Upper lobe of left lung (tissue), 6 donors: ENCODE measurements at regions not wholly inside any gene's neighbourhood (a gene's known extent, or its start where the extent isn't known, plus 50 kb on each side); places are given as distances from the start of the nearest gene placed in this dataset.

Source experiments
- ATAC-seq, 2 donors: fragments of 200-7000 bp; cut with Tn5 transposase; one replicate each; pipeline ENCODE4 v1.9.1; 2022; ENCODE audit warnings: mild to moderate bottlenecking in 2 of 2, moderate library complexity in 2 of 2; ENCODE audit not compliant: low FRiP score in 2 of 2
- DNase-seq, 2 donors: peaks; one replicate each; pipeline ENCODE4 v3.0.0-alpha.2; 2019 to 2020
- H3K27ac ChIP-seq, 4 donors: fragments of 200-600 bp; sonication (generic); one replicate each; pipeline ENCODE4 v1.5.1; 2016 to 2019
- H3K27me3 ChIP-seq, 4 donors: fragments of 200-600 bp; sonication (generic); one replicate each; pipeline ENCODE4 v1.5.1; 2017 to 2019
- H3K36me3 ChIP-seq, 4 donors: fragments of 200-600 bp; sonication (generic); one replicate each; pipeline ENCODE4 v1.5.1; 2016 to 2019
- H3K4me1 ChIP-seq, 4 donors: fragments of 200-600 bp; sonication (generic); one replicate each; pipeline ENCODE4 v1.5.1; 2018 to 2019
- H3K4me3 ChIP-seq, 4 donors: fragments of 200-600 bp; sonication (generic); one replicate each; pipeline ENCODE4 v1.5.1; 2017 to 2019; ENCODE audit warnings: mild to moderate bottlenecking in 2 of 4, moderate library complexity in 1 of 4
- H3K9me3 ChIP-seq, 4 donors: fragments of 200-600 bp; sonication (generic); one replicate each; pipeline ENCODE4 v1.5.1; 2018 to 2019
- CTCF ChIP-seq, 6 experiments: fragments of 450-650 bp in 4 of 6; fragments of 200-600 bp in 2 of 6; sonication (generic) in 2 of 6; IDR thresholded peaks; one replicate each; pipeline ENCODE4 v1.5.1; 2016 to 2019; ENCODE audit warnings: antibody characterized with exemption in 6 of 6
- EP300 ChIP-seq, 4 donors: sonication (generic); formaldehyde crosslinking; IDR thresholded peaks; one replicate each; pipeline ENCODE4 v1.5.1; 2017; ENCODE audit warnings: antibody characterized with exemption in 4 of 4, control low read depth in 2 of 4
- POLR2A ChIP-seq, 4 donors: fragments of 450-650 bp; IDR thresholded peaks; one replicate each; pipeline ENCODE4 v1.5.1; 2016 to 2017; ENCODE audit warnings: antibody characterized with exemption in 4 of 4, mild to moderate bottlenecking in 2 of 4
- POLR2AphosphoS5 ChIP-seq, 2 donors: sonication (generic); formaldehyde crosslinking; IDR thresholded peaks; one replicate each; pipeline ENCODE4 v1.5.1; 2017; ENCODE audit warnings: antibody characterized with exemption in 2 of 2
- WGBS, 2 donors: methylation state at CpG; one replicate each; pipeline ENCODE4 v1.1.5; 2017 to 2018; 5-methylcytosine and 5-hydroxymethylcytosine counted together
- donor health status: DM: no; HTN: no; CAD: no; lungs with moderate emphysema.
- donor health status: DM: no; HTN: yes; CAD: no; lungs with severe emphysema.

GRCh38 chrX:118167361-118167760 is 50.8 kb upstream of the KLHL13 start:
- Histone ChIP-seq H3K4me1 (no peaks in the 10 kb centered on the region), H3K36me3 (no peaks in the 10 kb centered on the region), H3K9me3 (no peaks in the 10 kb centered on the region), H3K27ac (no peak overlapping the region), H3K4me3 (no peak overlapping the region), H3K27me3 (no peaks in the 10 kb centered on the region)
- no peak for DNase-seq
- TF ChIP-seq POLR2AphosphoS5 (IDR thresholded peaks at IDR 0.05): no peak
- TF ChIP-seq EP300 (IDR thresholded peaks at IDR 0.05): no peak
- TF ChIP-seq POLR2A (IDR thresholded peaks at IDR 0.05): no peak
- TF ChIP-seq CTCF (IDR thresholded peaks at IDR 0.05): no peak
- ATAC-seq: no peak
- 100% methylated on average over 1 of the region's 1 CpG for WGBS, 2 donors

DNA sequence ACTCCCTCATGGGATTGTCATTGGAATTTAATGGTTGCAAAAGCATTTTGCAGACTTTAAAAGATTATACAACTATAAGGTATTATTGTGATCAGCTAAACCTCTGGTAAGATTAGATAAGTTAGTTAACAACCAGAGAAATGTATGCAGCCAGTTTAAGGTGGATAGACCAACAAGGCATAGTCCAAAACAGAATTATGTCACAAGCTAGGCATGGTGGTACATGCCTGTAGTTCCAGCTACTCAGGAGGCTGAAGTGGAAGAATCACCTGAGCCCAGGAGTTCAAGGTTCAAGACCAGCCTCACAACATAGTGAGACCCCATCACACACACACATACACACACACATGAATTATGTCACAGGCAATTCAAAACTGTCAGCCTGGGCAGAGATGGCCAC is 54.7 kb upstream of the KLHL13 start:
- no peaks in the 10 kb centered on the region for H3K9me3 ChIP-seq

DNA sequence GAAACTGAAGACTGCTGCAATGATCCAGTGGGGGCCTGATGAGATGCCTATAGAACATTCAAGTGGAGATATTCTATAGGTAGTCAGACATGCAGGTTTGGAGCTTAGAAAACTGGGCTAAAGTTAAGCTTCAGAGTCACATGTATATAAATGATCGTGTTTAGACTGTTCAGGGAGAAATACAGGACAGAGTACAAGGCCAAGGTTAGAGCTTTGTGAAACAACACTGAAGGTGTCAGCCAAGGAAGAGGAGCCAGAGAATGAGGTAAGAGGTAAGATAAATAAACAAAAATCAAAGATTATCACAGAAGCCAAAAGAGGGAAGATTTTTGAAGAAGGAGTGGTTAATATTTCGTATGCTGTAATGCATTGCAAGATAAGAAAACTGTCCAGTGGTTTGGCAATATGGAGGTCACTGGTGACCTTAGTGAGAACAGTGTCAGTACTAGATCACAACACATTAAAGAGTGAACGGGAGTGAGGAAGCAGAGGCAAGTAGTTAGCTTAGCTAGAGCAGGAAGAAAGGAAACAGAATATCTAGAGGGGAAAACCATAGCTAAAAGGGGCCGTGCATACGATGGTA is 58.0 kb upstream of the KLHL13 start:
- Histone ChIP-seq H3K4me1 (no peaks in the 10 kb centered on the region), H3K27ac (no peak overlapping the region), H3K36me3 (no peaks in the 10 kb centered on the region), H3K4me3 (no peak overlapping the region), H3K27me3 (no peaks in the 10 kb centered on the region), H3K9me3 (no peaks in the 10 kb centered on the region)
- DNase-seq: no peak
- WGBS, 2 donors: 61 to 71% methylated on average over 5 of the region's 5 CpGs
- ATAC-seq: no peak
- TF ChIP-seq POLR2AphosphoS5 (IDR thresholded peaks at IDR 0.05): no peak
- TF ChIP-seq CTCF (IDR thresholded peaks at IDR 0.05): no peak
- no peak for TF ChIP-seq POLR2A (IDR thresholded peaks at IDR 0.05)
- TF ChIP-seq EP300 (IDR thresholded peaks at IDR 0.05): no peak

More for the DNA sequence above, 54.7 kb upstream of the KLHL13 start:
- H3K4me1 ChIP-seq: no peaks in the 10 kb centered on the region
- no peaks in the 10 kb centered on the region for H3K27me3 ChIP-seq
- no peak for TF ChIP-seq POLR2AphosphoS5 (IDR thresholded peaks at IDR 0.05)
- TF ChIP-seq POLR2A (IDR thresholded peaks at IDR 0.05): no peak
- no peak for TF ChIP-seq CTCF (IDR thresholded peaks at IDR 0.05)
- TF ChIP-seq EP300 (IDR thresholded peaks at IDR 0.05): no peak
- H3K4me3 ChIP-seq: no peak overlapping the region
- no peak for DNase-seq
- no peak overlapping the region for H3K27ac ChIP-seq
- peak in 1 of 2 donors; percentile 26 for ATAC-seq
- H3K36me3 ChIP-seq: no peaks in the 10 kb centered on the region

- TF ChIP-seq POLR2AphosphoS5 (IDR thresholded peaks at IDR 0.05): no peak
- no peak for TF ChIP-seq EP300 (IDR thresholded peaks at IDR 0.05)
- TF ChIP-seq POLR2A (IDR thresholded peaks at IDR 0.05): no peak
- TF ChIP-seq CTCF (IDR thresholded peaks at IDR 0.05): no peak
- ATAC-seq (no peak), DNase-seq (no peak)
- Histone ChIP-seq H3K36me3 (no peaks in the 10 kb centered on the region), H3K27ac (no peak overlapping the region), H3K9me3 (no peaks in the 10 kb centered on the region), H3K4me3 (no peak overlapping the region), H3K4me1 (no peaks in the 10 kb centered on the region), H3K27me3 (no peaks in the 10 kb centered on the region)
- WGBS, 2 donors: 58 to 76% methylated on average over 1 of the region's 1 CpG
Measured at GRCh38 chrX:118177708-118178107, 61.1 kb upstream of the KLHL13 start.

DNA sequence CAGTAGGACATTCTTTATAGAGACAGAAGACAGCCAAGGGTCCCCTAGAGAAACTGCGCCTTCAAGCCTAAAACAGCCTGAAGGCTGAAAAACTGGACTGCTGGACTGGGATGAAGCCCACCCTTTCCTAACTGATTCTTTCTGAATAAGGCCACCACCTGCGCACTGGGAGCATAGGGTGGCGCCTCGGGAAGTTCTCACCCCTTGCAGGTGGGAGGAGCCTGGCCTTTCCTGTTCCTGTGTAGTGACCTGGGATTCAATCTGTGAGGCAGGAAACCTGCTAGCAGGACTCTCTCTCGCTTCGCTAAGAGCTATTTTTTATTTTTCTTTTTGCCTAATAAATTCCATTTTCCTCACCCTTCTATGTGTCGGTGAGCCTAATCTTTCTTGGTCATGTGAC is 61.8 kb upstream of the KLHL13 start:
- ATAC-seq (no peak), DNase-seq (no peak)
- TF ChIP-seq EP300 (IDR thresholded peaks at IDR 0.05): no peak
- Histone ChIP-seq H3K27ac (no peak overlapping the region), H3K4me1 (no peaks in the 10 kb centered on the region), H3K4me3 (no peak overlapping the region), H3K36me3 (no peaks in the 10 kb centered on the region), H3K27me3 (no peaks in the 10 kb centered on the region), H3K9me3 (no peaks in the 10 kb centered on the region)
- 70 to 95% methylated on average over 7 of the region's 7 CpGs for WGBS, 2 donors
